GM12874 (cell line): ENCODE measurements at regions not wholly inside any gene's neighbourhood (a gene's known extent, or its start where the extent isn't known, plus 50 kb on each side); places are given as distances from the start of the nearest gene placed in this dataset.

Experiments
- TF ChIP-seq, protein P1 (sequence below): IDR thresholded peaks from 2 replicates; pipeline ENCODE4 v1.5.1; 2011; ENCODE audit warnings: low read depth, mild to moderate bottlenecking, control low read depth, low read length, moderate library complexity; ENCODE audit not compliant: insufficient read depth

DNA sequence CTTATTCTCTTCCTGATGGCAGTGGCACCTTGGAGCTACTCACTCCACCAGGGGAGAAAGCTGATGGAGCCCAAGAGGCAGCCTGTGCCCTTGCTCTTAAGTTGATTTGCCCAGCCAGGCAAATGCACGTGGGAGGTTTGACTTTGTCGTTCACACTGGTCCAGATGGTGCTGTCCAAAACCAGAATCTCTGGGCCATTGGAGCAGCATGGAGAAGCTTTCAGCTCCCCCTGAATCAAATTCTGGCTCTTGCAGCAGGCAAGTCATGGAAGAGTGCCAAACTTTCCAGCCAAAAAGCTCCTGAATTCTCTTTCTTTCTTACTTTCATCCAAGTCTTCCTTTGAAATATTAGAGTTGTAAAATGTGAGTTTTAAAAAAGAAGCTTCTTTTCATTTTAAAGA is 970.4 kb downstream of the RPA4 start:
- TF ChIP-seq, protein P1, sequence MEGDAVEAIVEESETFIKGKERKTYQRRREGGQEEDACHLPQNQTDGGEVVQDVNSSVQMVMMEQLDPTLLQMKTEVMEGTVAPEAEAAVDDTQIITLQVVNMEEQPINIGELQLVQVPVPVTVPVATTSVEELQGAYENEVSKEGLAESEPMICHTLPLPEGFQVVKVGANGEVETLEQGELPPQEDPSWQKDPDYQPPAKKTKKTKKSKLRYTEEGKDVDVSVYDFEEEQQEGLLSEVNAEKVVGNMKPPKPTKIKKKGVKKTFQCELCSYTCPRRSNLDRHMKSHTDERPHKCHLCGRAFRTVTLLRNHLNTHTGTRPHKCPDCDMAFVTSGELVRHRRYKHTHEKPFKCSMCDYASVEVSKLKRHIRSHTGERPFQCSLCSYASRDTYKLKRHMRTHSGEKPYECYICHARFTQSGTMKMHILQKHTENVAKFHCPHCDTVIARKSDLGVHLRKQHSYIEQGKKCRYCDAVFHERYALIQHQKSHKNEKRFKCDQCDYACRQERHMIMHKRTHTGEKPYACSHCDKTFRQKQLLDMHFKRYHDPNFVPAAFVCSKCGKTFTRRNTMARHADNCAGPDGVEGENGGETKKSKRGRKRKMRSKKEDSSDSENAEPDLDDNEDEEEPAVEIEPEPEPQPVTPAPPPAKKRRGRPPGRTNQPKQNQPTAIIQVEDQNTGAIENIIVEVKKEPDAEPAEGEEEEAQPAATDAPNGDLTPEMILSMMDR, result no peak

DNA sequence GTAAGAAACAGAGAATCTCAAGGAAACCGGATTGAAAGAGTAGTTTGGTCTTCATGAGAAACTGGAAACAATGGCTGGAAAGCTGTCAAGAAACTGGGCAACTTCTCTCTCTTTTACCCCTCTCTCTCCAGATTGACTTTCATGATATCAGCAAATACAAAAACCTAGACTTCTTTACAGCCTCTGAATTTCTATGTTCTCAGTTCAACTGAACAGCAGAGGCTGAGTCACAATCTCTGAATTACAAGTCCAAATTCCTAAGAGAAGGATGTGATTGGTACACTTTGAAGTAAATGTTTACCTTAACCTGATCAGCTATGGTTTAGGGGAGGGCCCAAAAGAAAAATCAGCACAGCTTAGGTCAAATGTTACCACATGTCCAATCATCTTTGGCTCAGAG is 974.9 kb downstream of the RPA4 start:
- TF ChIP-seq, protein P1, result no peak

DNA sequence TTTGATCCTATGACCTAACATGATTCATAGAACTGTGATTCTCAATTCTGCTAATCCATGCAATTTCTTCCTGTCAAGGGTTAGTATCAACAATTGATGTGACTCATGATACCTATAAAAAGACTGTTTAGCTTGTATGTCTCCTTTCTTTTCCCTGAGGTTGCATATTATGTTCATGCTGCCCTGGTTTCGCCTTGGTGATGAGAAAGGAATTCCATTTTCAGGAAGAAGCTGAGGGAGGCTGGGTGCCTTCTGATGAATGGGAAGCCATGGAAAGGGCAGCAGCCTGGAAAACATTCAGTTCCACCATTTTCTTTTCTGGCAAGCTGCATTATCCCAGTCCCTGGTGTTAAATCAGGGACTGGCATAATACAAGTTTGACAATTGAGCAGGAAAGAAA is 976.5 kb downstream of the RPA4 start:
- TF ChIP-seq, protein P1, result no peak

DNA sequence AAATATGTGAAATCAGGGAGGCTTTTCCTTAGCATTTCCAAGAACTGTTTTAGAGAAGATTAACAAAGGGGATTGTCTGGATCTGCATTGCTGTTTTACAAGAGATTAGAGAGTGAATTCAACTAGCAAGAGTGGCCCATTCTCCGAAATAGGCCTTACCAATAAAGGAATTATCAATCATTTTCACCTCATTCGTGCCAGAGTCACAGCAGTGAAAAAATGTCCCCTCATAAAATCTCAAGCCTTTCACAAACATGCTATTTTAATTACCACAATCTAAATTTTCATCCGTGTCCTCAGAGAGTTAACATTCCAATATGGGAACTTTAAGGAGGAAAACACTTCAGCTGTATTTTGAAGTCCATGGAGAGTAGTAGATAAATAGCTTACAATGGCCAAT is 979.6 kb downstream of the RPA4 start:
- TF ChIP-seq, protein P1, result no peak

DNA sequence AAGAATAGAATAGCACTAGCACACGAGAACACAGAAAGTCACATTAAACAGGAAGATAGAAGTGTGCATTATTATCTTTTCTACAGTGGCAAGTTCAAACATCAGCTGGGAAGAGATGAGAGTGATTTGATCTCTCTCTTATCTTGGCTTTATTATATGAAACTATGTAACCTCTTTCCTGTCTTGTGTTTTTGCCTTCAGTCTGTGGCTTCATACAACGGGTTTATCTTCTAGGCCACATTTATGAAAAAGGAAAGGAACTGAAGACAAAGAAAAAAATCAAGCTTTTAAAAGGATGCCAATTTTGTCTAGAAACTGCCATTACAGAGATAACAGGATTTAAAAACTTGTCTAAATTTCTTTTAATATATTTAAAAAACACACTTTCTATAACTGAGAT is 983.6 kb downstream of the RPA4 start:
- TF ChIP-seq, protein P1, result no peak

DNA sequence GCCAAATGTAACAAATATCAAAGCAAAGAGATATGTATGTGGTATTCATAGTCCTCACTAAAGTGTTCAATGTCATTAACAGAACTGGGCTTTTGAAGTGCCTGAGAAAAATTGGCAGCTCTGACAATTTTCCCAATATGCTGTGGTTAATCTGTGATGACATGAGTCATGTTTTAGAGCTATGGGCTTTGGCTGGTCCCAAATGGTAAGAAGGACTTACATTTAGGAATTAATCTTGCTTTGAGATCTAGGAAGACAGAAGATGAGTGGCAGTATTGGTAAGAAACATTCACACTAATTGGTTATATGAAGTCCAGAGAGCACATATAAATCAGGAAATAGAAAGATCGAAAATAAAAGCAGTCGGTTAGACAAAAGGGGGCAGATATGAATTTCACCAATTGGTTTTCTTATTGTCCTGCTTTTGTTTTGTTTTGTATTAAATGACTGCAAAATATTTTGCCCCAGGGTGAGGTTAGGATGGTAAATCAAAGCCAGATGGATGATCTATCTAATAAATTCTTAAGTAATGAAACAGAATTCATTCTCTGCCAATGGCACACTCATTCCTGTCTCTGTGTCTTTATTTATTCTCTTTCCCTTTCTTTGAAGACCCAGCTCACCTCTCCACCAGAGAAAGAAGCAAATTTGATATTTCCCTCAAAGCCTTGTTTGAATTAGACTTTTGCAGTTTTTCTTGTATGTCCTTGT is 993.1 kb downstream of the RPA4 start:
- TF ChIP-seq, protein P1, result no peak

DNA sequence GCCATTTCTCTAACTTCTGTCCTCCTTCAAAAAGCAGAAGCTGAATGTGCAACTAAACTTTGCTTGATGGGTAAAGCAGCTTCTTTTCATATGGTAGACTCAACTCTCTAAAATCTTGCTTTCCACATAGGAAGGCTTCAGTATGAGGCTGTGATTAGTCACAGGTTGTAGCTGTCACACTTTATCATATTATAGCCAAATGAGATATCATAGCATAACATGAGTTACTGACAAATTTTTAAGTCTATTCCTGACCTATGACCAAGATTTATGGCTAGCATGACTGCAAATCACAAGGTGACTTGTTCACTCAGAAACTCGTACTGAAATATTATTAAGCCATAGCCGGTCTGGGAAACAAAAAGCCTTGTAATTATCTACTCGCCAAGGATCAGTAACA is 998.6 kb downstream of the RPA4 start:
- TF ChIP-seq, protein P1, result no peak
